ENCODE measurements at regions not wholly inside any gene's neighbourhood (a gene's known extent, or its start where the extent isn't known, plus 50 kb on each side); places are given as distances from the start of the nearest gene placed in this dataset.
A peak's percentile ranks its signal among the peaks of the same experiment; 100 is the strongest.

DNA sequence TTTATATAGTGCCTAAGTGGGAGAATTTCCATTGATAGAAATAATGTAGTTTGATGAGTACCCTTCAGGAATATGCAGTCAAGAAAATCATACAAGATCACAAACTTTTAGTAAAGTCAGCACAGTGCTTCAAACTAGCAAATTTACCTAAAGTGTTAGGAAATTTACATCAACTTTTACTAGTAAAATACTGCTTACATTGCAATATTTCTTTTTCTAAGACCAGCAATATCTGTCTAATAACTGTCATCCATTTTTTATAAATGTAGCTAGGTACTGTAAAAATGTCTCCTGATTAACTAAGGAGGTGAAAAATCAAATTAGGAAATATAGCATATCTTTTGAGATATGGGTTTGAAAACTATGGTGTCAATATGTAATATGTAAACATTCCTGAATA is 405.4 kb downstream of the MDFIC start:
- Histone ChIP-seq H3K9ac (ENCODE audit: insufficient read depth in 1 of 2, low read depth in 2 of 2, low read length in 2 of 2) (no peak overlapping the region), H4K20me1 (replicated peaks; ENCODE audit: control insufficient read depth, insufficient read depth, low read length) (no peaks in the 10 kb centered on the region), H3K79me2 (ENCODE audit: control insufficient read depth, insufficient read depth, low read length) (no peaks in the 10 kb centered on the region), H2AFZ (ENCODE audit: low read depth, low read length) (no peak overlapping the region), H3K9me3 (replicated peaks; ENCODE audit: control insufficient read depth, insufficient read depth, low read depth, low read length) (peaks cover 2% of the 10 kb centered on the region; the same call in 1 of the 2 replicates), H3K9me1 (ENCODE audit: control insufficient read depth, insufficient read depth, low read length) (no peaks in the 10 kb centered on the region), H3K4me3 (no peak overlapping the region), H3K27me3 (ENCODE audit: control insufficient read depth in 2 of 2, insufficient read depth in 2 of 2, low read length in 2 of 2) (no peaks in the 10 kb centered on the region), H3K4me1 (replicated peaks in 1 of 2; ENCODE audit: control insufficient read depth in 2 of 2, insufficient read depth in 2 of 2, low read length in 2 of 2) (no peaks in the 10 kb centered on the region), H3K4me2 (ENCODE audit: insufficient read depth, low read length) (no peak overlapping the region), H3K27ac (ENCODE audit: extremely low read depth, low read depth, low read length) (no peak overlapping the region), H3K36me3 (ENCODE audit: control insufficient read depth, insufficient read depth, low read length) (no peaks in the 10 kb centered on the region)
- in situ Hi-C loops (cut with MboI) = no loop called here
- TF ChIP-seq GABPA (tag; conservative IDR thresholded peaks at IDR 0.05; ENCODE audit: low read depth) (no peak), MAFF (IDR thresholded peaks at IDR 0.05; ENCODE audit: low read length) (peak; percentile 80), C11orf30 (IDR thresholded peaks at IDR 0.05; ENCODE audit: low read depth) (peak; percentile 72), BCOR (IDR thresholded peaks at IDR 0.05) (no peak), SMAD1 (IDR thresholded peaks at IDR 0.05; ENCODE audit: low read depth, low read length, partially characterized antibody) (no peak), ZNF316 (IDR thresholded peaks at IDR 0.05) (peak; percentile 90), SMARCE1 (IDR thresholded peaks at IDR 0.05) (no peak), MAFG (tag; conservative IDR thresholded peaks at IDR 0.05) (peak; percentile 74), MAFK (IDR thresholded peaks at IDR 0.05; ENCODE audit: low read length) (peak; percentile 86)
- TF ChIP-seq, protein P1, sequence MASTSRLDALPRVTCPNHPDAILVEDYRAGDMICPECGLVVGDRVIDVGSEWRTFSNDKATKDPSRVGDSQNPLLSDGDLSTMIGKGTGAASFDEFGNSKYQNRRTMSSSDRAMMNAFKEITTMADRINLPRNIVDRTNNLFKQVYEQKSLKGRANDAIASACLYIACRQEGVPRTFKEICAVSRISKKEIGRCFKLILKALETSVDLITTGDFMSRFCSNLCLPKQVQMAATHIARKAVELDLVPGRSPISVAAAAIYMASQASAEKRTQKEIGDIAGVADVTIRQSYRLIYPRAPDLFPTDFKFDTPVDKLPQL (IDR thresholded peaks at IDR 0.05; ENCODE audit: extremely low read depth, insufficient read length) = no peak
- TF ChIP-seq, protein P2, sequence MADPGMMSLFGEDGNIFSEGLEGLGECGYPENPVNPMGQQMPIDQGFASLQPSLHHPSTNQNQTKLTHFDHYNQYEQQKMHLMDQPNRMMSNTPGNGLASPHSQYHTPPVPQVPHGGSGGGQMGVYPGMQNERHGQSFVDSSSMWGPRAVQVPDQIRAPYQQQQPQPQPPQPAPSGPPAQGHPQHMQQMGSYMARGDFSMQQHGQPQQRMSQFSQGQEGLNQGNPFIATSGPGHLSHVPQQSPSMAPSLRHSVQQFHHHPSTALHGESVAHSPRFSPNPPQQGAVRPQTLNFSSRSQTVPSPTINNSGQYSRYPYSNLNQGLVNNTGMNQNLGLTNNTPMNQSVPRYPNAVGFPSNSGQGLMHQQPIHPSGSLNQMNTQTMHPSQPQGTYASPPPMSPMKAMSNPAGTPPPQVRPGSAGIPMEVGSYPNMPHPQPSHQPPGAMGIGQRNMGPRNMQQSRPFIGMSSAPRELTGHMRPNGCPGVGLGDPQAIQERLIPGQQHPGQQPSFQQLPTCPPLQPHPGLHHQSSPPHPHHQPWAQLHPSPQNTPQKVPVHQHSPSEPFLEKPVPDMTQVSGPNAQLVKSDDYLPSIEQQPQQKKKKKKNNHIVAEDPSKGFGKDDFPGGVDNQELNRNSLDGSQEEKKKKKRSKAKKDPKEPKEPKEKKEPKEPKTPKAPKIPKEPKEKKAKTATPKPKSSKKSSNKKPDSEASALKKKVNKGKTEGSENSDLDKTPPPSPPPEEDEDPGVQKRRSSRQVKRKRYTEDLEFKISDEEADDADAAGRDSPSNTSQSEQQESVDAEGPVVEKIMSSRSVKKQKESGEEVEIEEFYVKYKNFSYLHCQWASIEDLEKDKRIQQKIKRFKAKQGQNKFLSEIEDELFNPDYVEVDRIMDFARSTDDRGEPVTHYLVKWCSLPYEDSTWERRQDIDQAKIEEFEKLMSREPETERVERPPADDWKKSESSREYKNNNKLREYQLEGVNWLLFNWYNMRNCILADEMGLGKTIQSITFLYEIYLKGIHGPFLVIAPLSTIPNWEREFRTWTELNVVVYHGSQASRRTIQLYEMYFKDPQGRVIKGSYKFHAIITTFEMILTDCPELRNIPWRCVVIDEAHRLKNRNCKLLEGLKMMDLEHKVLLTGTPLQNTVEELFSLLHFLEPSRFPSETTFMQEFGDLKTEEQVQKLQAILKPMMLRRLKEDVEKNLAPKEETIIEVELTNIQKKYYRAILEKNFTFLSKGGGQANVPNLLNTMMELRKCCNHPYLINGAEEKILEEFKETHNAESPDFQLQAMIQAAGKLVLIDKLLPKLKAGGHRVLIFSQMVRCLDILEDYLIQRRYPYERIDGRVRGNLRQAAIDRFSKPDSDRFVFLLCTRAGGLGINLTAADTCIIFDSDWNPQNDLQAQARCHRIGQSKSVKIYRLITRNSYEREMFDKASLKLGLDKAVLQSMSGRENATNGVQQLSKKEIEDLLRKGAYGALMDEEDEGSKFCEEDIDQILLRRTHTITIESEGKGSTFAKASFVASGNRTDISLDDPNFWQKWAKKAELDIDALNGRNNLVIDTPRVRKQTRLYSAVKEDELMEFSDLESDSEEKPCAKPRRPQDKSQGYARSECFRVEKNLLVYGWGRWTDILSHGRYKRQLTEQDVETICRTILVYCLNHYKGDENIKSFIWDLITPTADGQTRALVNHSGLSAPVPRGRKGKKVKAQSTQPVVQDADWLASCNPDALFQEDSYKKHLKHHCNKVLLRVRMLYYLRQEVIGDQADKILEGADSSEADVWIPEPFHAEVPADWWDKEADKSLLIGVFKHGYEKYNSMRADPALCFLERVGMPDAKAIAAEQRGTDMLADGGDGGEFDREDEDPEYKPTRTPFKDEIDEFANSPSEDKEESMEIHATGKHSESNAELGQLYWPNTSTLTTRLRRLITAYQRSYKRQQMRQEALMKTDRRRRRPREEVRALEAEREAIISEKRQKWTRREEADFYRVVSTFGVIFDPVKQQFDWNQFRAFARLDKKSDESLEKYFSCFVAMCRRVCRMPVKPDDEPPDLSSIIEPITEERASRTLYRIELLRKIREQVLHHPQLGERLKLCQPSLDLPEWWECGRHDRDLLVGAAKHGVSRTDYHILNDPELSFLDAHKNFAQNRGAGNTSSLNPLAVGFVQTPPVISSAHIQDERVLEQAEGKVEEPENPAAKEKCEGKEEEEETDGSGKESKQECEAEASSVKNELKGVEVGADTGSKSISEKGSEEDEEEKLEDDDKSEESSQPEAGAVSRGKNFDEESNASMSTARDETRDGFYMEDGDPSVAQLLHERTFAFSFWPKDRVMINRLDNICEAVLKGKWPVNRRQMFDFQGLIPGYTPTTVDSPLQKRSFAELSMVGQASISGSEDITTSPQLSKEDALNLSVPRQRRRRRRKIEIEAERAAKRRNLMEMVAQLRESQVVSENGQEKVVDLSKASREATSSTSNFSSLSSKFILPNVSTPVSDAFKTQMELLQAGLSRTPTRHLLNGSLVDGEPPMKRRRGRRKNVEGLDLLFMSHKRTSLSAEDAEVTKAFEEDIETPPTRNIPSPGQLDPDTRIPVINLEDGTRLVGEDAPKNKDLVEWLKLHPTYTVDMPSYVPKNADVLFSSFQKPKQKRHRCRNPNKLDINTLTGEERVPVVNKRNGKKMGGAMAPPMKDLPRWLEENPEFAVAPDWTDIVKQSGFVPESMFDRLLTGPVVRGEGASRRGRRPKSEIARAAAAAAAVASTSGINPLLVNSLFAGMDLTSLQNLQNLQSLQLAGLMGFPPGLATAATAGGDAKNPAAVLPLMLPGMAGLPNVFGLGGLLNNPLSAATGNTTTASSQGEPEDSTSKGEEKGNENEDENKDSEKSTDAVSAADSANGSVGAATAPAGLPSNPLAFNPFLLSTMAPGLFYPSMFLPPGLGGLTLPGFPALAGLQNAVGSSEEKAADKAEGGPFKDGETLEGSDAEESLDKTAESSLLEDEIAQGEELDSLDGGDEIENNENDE (IDR thresholded peaks at IDR 0.05; ENCODE audit: low read depth, low read length) = no peak
- TF ChIP-seq, protein P3, sequence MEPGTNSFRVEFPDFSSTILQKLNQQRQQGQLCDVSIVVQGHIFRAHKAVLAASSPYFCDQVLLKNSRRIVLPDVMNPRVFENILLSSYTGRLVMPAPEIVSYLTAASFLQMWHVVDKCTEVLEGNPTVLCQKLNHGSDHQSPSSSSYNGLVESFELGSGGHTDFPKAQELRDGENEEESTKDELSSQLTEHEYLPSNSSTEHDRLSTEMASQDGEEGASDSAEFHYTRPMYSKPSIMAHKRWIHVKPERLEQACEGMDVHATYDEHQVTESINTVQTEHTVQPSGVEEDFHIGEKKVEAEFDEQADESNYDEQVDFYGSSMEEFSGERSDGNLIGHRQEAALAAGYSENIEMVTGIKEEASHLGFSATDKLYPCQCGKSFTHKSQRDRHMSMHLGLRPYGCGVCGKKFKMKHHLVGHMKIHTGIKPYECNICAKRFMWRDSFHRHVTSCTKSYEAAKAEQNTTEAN (CRISPR knock-in tag; IDR thresholded peaks at IDR 0.05) = no peak
- no TSS peak for BruUV-seq (replicated peaks)
- ATAC-seq = no peak
- POLR2A ChIA-PET = no interaction called here
- CTCF ChIA-PET (ENCODE audit: low intra/inter-chr PET ratio) = interaction anchor here (0.5 kb wide), 1 partner anchor 43 kb away, joined by 3 read pairs; no protein-coding TSS in a partner anchor
- DNase-seq (ENCODE audit: extremely low read depth in 1 of 4, low spot score in 3 of 4) = no peak
- intact Hi-C loops (cut with micrococcal nuclease) = no loop called here
- FAIRE-seq = no peak
